ENCODE measurements at regions not wholly inside any gene's neighbourhood (a gene's known extent, or its start where the extent isn't known, plus 50 kb on each side); places are given as distances from the start of the nearest gene placed in this dataset.

DNA sequence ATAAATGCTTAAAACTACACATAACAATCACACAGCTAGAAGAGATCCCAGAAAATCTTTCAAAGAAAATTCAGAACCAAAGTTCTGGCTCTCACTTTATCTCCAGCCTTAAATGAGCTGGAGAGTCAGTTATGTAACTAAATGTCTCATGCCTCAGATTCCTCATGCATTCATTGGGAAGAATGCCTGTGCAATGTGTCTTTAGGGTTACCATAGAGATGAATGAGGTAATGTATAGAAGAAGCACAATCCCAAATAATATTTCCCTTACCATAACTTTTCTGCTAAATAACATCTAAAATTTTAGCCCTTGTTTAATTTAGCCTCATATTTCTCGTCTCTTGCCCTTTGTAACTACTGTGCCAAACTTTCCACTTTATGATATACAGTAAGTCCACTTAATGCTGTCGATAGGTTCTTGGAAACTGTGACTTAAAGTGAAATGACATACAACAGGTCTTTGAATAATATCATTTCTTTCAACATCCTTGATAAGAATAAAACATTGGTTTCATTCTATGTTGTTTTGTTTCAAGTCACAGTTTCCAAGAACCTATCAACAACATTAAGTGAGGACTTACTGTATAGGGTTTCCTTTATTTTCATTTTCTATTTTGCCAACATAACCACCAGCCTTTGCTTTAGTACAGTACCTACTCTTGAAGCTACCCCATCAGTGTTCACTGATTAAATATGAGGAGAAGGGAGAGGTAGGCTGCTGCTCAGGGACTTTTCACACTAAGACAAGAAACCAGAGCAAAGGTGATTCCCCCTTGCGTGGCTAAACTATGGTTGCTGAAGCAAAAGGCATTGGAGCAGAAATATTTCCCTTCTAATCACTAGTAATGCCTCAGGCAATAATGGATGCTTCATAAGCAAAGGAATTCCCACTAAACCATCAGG is 295.7 kb upstream of the PTGER4 start:
- Histone ChIP-seq H3K9me3 (ENCODE audit: control insufficient read depth in 1 of 2, low read length in 2 of 2) (no peaks in the 10 kb centered on the region), H3K27ac (ENCODE audit: low read length) (no peak overlapping the region)

DNA sequence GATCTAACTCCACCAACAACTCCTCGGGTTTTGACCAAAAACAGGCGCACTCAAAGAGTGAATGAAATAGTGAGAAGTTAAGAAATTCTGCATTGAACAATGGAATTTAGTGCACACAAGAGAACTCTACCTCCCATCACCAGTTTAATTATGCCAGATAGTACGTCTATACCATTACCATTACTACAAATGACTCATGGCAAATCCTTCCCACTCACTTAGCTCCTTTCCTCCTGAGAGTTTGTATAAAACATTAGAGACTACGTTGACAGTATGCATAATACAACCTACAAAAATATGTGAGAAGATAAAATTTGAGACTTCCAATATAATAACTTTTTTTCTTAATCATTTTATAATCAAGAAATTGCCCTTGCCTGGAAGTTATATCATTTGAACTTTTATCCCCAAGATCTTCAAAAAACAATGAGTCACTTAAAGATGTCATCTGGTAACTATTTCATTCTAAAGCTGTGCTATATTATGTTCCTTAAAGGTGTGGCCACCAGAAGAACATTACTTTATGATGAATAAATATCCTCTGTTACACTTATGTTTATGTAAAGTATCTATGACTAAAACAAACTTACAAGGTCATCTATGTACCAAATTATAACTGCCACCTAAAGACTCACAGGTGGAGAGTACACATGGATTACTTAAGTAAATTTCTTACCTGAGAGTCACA is 297.9 kb upstream of the PTGER4 start:
- Histone ChIP-seq H3K27ac (ENCODE audit: low read length) (no peak overlapping the region), H3K36me3 (ENCODE audit: control insufficient read depth in 1 of 2, insufficient read depth in 2 of 2, low read length in 2 of 2) (no peaks in the 10 kb centered on the region), H3K27me3 (ENCODE audit: low read depth, low read length) (no peaks in the 10 kb centered on the region), H3K4me3 (ENCODE audit: low read depth in 1 of 2, low read length in 2 of 2) (no peak overlapping the region), H3K4me1 (ENCODE audit: control insufficient read depth in 1 of 2, insufficient read depth in 2 of 2, low read length in 2 of 2) (no peaks in the 10 kb centered on the region), H3K9me3 (ENCODE audit: control insufficient read depth in 1 of 2, low read length in 2 of 2) (no peaks in the 10 kb centered on the region)

More for the DNA sequence above, 295.7 kb upstream of the PTGER4 start:
- Histone ChIP-seq H3K4me3 (ENCODE audit: low read depth in 1 of 2, low read length in 2 of 2) (no peak overlapping the region), H3K36me3 (ENCODE audit: control insufficient read depth in 1 of 2, insufficient read depth in 2 of 2, low read length in 2 of 2) (no peaks in the 10 kb centered on the region), H3K4me1 (ENCODE audit: control insufficient read depth in 1 of 2, insufficient read depth in 2 of 2, low read length in 2 of 2) (no peaks in the 10 kb centered on the region), H3K27me3 (ENCODE audit: low read depth, low read length) (no peaks in the 10 kb centered on the region)

DNA sequence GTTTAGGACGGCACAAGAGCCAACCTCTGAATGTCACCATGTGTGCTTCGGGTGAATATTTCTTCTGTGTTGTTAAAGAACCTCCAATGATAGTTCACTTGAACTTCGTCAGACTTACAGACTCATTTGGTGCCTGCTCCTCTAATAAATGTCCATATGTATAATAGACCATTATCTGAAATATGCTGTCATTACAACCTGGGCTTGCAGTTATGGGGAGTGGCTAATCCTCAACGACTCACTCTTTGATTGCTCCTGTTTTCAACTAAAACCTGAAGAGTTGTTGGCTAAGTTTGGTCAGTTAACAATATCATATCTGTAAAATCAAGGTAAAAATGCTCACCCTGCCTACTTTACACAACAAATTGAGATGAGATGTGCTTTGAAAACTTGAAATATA is 298.7 kb upstream of the PTGER4 start:
- H3K27ac ChIP-seq (ENCODE audit: low read length), result no peak overlapping the region
- no peaks in the 10 kb centered on the region for H3K27me3 ChIP-seq (ENCODE audit: low read depth, low read length)
- H3K4me3 ChIP-seq (ENCODE audit: low read depth in 1 of 2, low read length in 2 of 2), result no peak overlapping the region
- no peaks in the 10 kb centered on the region for H3K36me3 ChIP-seq (ENCODE audit: control insufficient read depth in 1 of 2, insufficient read depth in 2 of 2, low read length in 2 of 2)
- H3K4me1 ChIP-seq (ENCODE audit: control insufficient read depth in 1 of 2, insufficient read depth in 2 of 2, low read length in 2 of 2), result no peaks in the 10 kb centered on the region
- H3K9me3 ChIP-seq (ENCODE audit: control insufficient read depth in 1 of 2, low read length in 2 of 2), result no peaks in the 10 kb centered on the region

DNA sequence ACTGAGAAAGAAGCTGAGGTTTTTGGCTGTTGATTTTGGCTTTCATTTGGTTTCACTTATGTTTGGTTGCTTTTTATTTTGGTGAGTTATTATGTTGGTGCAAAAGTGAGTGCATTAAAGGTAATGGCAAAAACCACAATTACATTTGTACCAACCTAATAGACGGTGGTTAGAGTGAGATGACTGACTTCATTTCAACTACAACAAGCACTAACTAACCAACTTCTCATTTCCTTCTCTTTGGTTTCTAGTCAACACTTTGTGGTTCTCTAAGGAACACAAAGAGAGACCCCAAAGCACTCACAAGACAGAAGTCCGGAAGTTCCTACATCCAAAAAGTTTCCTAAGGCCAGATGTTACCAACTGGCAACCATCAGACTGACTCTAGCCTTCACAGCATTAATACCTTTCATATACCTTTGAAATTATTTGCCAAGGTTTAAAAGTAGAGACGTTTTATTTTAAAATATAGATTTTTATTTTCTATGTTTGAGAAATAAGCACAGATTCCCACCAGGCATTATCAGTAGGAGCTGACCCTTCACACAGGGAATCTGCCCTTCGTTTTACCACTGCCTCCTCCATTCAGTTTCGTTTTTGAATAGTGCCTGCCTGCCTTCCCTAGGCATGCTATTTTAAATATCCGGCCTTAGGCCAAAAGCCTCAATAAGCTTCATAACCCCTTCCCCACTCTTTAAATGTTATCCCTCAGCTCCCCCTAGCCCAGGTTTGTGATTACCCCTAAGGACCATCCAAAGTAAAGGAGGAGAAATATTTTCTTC is 301.1 kb upstream of the PTGER4 start:
- no peaks in the 10 kb centered on the region for H3K36me3 ChIP-seq (ENCODE audit: control insufficient read depth in 1 of 2, insufficient read depth in 2 of 2, low read length in 2 of 2)
- no peak overlapping the region for H3K4me3 ChIP-seq (ENCODE audit: low read depth in 1 of 2, low read length in 2 of 2)
- H3K27me3 ChIP-seq (ENCODE audit: low read depth, low read length), result no peaks in the 10 kb centered on the region
- H3K4me1 ChIP-seq (ENCODE audit: control insufficient read depth in 1 of 2, insufficient read depth in 2 of 2, low read length in 2 of 2), result no peaks in the 10 kb centered on the region
- H3K27ac ChIP-seq (ENCODE audit: low read length), result no peak overlapping the region
- H3K9me3 ChIP-seq (ENCODE audit: control insufficient read depth in 1 of 2, low read length in 2 of 2), result no peaks in the 10 kb centered on the region

DNA sequence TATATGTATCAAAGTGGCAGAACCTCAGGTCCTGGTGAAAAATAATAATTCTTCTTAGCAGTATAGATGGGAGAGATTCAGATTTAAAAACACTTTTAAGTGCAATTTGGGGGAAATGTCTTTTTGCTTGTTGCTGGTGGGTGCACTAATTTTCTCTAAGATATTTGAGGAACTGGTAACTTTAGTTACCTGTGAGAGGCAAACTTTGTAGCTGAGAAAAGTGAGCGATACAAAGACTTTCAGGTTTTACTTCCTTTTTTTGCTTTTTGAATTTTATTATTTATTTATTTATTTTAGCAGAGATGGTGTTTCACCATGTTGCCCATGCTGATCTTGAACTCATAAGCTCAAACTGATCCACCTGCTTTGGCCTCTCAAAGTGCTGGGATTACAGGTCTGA is 303.1 kb upstream of the PTGER4 start:
- H3K27me3 ChIP-seq (ENCODE audit: low read depth, low read length), result no peaks in the 10 kb centered on the region
- no peaks in the 10 kb centered on the region for H3K9me3 ChIP-seq (ENCODE audit: control insufficient read depth in 1 of 2, low read length in 2 of 2)
- no peaks in the 10 kb centered on the region for H3K36me3 ChIP-seq (ENCODE audit: control insufficient read depth in 1 of 2, insufficient read depth in 2 of 2, low read length in 2 of 2)
- H3K4me3 ChIP-seq (ENCODE audit: low read depth in 1 of 2, low read length in 2 of 2), result no peak overlapping the region
- H3K4me1 ChIP-seq (ENCODE audit: control insufficient read depth in 1 of 2, insufficient read depth in 2 of 2, low read length in 2 of 2), result no peaks in the 10 kb centered on the region
- no peak overlapping the region for H3K27ac ChIP-seq (ENCODE audit: low read length)

DNA sequence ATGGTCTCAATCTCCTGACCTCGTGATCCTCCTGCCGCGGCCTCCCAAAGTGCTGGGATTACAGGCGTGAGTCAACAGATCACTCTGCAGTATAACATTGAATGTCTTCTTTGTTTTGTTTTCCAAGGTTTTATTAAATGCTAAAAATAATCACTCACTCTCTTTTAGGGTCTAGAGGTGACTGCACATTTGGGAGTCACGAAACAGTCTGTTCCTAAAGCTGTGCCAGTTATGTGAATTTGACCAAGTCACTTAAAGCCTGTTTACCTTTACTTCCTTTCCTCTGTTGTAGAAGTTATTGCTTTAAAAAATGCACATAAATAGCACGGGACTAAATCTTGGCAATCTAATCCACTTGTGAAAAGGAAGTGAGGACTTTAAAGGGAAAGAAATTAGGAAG is 304.9 kb upstream of the PTGER4 start:
- Histone ChIP-seq H3K27ac (ENCODE audit: low read length) (no peak overlapping the region), H3K36me3 (ENCODE audit: control insufficient read depth in 1 of 2, insufficient read depth in 2 of 2, low read length in 2 of 2) (no peaks in the 10 kb centered on the region), H3K4me1 (ENCODE audit: control insufficient read depth in 1 of 2, insufficient read depth in 2 of 2, low read length in 2 of 2) (no peaks in the 10 kb centered on the region), H3K9me3 (ENCODE audit: control insufficient read depth in 1 of 2, low read length in 2 of 2) (peaks cover 0 to 7% of the 10 kb centered on the region in 2 donors), H3K27me3 (ENCODE audit: low read depth, low read length) (no peaks in the 10 kb centered on the region), H3K4me3 (ENCODE audit: low read depth in 1 of 2, low read length in 2 of 2) (no peak overlapping the region)

DNA sequence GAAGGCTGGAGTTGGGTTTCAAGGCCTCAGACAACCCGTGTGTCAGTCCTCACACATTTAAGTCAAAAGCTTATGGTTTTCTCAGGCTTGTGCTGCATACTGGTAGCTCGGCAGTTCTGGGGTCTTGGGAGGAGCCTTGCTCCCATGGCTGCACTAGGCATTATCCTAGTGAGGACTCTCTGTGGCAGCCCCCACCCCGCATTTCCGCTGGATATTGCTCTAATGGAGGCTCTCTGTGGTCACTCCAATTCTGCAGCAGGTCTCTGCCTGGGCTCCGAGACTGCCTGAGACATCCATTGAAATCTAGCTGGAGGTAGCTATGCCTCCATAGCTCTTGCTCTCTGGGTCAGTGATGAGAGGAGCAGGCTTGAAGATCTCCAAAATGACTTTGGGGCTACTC is 311.5 kb upstream of the PTGER4 start:
- H3K36me3 ChIP-seq (ENCODE audit: control insufficient read depth in 1 of 2, insufficient read depth in 2 of 2, low read length in 2 of 2), result no peaks in the 10 kb centered on the region
- H3K27me3 ChIP-seq (ENCODE audit: low read depth, low read length), result no peaks in the 10 kb centered on the region
- H3K9me3 ChIP-seq (ENCODE audit: control insufficient read depth in 1 of 2, low read length in 2 of 2), result peaks cover 0 to 7% of the 10 kb centered on the region in 2 donors
- H3K27ac ChIP-seq (ENCODE audit: low read length), result no peak overlapping the region
- no peaks in the 10 kb centered on the region for H3K4me1 ChIP-seq (ENCODE audit: control insufficient read depth in 1 of 2, insufficient read depth in 2 of 2, low read length in 2 of 2)
- H3K4me3 ChIP-seq (ENCODE audit: low read depth in 1 of 2, low read length in 2 of 2), result no peak overlapping the region

DNA sequence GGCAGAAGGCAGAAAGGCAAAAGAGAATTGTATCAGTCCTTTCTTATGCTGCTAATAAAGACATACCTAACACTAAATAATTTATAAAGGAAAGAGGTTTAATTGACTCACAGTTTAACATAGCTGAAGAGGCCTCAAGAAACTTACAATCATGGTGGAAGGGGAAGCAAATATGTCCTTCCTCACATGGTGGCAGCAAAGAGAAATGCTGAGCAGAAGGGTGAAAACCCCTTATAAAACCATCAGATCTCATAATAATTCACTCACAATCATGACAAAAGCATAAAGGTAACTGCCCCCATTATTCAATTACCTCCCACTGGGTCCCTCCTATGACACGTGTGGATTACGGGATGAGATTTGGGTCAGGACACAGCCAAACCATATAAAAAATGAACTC is 312.5 kb upstream of the PTGER4 start:
- Histone ChIP-seq H3K27ac (ENCODE audit: low read length) (no peak overlapping the region), H3K9me3 (ENCODE audit: control insufficient read depth in 1 of 2, low read length in 2 of 2) (peaks cover 0 to 7% of the 10 kb centered on the region in 2 donors), H3K4me1 (ENCODE audit: control insufficient read depth in 1 of 2, insufficient read depth in 2 of 2, low read length in 2 of 2) (no peaks in the 10 kb centered on the region), H3K27me3 (ENCODE audit: low read depth, low read length) (no peaks in the 10 kb centered on the region), H3K36me3 (ENCODE audit: control insufficient read depth in 1 of 2, insufficient read depth in 2 of 2, low read length in 2 of 2) (no peaks in the 10 kb centered on the region), H3K4me3 (ENCODE audit: low read depth in 1 of 2, low read length in 2 of 2) (no peak overlapping the region)

DNA sequence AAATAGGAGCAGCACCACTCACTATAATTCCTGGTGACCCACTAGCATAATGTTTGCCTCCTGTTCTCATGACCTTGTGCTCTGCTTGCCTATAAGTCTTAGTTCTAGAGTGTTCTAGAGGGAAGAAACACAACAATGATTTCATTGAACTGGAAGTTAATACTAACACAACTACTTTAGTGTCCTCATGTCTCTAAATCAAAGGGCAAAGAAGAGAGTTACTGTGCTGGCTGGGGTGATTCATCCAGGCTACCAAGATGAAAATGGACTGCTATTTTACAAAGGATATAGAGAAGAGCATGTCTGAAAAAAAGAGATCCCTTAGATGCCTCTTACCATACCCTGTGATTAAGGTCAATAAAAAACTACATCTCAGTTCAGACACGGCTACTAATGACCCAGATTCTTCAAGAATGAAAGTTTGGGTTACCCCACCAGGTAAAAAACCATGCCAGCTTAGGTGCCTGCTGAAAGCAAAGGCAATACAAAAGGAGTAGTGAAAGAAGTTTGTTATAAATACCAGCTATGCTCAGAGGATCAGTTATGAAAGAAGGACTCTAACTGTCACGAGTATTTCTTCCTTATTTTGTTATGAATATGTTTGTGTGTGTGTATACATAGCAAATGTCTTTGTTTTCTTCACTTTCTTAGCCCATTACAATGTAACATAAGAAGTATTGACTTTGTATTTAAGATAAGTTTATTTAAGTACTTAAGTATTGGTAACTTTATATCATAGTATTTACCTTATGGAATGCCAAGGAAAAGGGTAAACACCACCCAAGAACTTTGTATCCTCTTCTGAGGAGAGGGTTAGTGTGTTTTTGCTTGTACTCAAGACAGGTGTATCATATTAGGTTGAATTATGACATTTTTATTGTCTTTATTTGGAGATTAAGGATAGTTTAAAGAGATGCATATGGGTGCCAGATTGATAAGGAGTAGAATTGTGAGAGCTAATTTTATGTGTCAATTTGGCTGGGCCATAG is 314.1 kb upstream of the PTGER4 start:
- no peak overlapping the region for H3K4me3 ChIP-seq (ENCODE audit: low read depth in 1 of 2, low read length in 2 of 2)
- H3K27ac ChIP-seq (ENCODE audit: low read length), result no peak overlapping the region
- no peaks in the 10 kb centered on the region for H3K4me1 ChIP-seq (ENCODE audit: control insufficient read depth in 1 of 2, insufficient read depth in 2 of 2, low read length in 2 of 2)

DNA sequence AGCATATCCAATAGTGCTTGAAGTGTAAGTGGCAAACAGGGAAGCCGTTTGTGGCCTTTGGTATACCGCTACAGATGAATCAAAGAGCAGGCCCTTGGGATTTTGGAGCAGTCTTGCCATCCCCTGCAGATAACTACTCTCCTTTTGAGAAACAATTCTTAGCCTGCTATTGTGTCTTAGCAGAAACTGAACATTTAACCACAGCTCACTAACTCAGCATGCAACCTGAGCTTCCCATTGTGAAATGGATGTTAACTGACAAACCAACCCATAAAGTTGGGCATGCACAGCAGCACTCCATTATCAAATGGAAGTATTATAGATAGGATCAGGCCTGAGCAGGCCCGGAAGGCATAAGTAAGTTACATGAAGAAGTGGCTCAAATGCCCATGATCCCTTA is 315.3 kb upstream of the PTGER4 start:
- Histone ChIP-seq H3K4me3 (ENCODE audit: low read depth in 1 of 2, low read length in 2 of 2) (no peak overlapping the region), H3K27me3 (ENCODE audit: low read depth, low read length) (no peaks in the 10 kb centered on the region), H3K9me3 (ENCODE audit: control insufficient read depth in 1 of 2, low read length in 2 of 2) (no peaks in the 10 kb centered on the region), H3K4me1 (ENCODE audit: control insufficient read depth in 1 of 2, insufficient read depth in 2 of 2, low read length in 2 of 2) (no peaks in the 10 kb centered on the region), H3K36me3 (ENCODE audit: control insufficient read depth in 1 of 2, insufficient read depth in 2 of 2, low read length in 2 of 2) (no peaks in the 10 kb centered on the region), H3K27ac (ENCODE audit: low read length) (no peak overlapping the region)

More for the DNA sequence above, 314.1 kb upstream of the PTGER4 start:
- H3K9me3 ChIP-seq (ENCODE audit: control insufficient read depth in 1 of 2, low read length in 2 of 2), result peaks cover 0 to 4% of the 10 kb centered on the region in 2 donors
- H3K36me3 ChIP-seq (ENCODE audit: control insufficient read depth in 1 of 2, insufficient read depth in 2 of 2, low read length in 2 of 2), result no peaks in the 10 kb centered on the region
- no peaks in the 10 kb centered on the region for H3K27me3 ChIP-seq (ENCODE audit: low read depth, low read length)

Data from muscle layer of duodenum (tissue), 2 donors.